Central memory CD4-positive, alpha-beta T cell (primary cell): ENCODE measurements at regions not wholly inside any gene's neighbourhood (a gene's known extent, or its start where the extent isn't known, plus 50 kb on each side); places are given as distances from the start of the nearest gene placed in this dataset.
"Not testable (repeated sequence)": the region's sequence is repeated elsewhere in the genome, so short reads cannot be mapped to it uniquely, and the experiment has no call there.

Experiments used
- DNase-seq: peaks from one replicate; pipeline ENCODE4 v3.0.0; 2022

DNA sequence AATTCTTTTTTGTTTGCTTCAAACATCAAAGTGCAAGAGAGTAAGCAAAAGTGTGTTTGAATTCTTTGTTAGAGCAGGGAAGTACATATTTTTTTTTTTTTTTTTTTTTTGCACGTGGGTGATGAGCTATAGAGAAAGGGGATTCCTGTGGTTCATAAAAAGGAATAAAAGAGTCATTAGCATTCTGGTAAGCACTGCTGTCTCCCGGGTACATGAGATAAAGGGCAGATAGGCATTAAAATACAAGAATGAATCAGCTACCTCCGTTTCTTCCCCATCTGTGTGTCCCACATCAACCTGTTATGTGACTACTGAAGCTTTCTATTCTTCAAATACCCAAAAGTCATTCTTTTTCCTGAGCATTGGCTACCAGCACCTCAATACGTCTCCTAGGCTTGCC lies 102.4 kb upstream of the SEMA3D start:
- no peak for DNase-seq

GRCh38 chr7:85287106-85287825 lies 100.4 kb upstream of the SEMA3D start:
- DNase-seq = no peak

DNA sequence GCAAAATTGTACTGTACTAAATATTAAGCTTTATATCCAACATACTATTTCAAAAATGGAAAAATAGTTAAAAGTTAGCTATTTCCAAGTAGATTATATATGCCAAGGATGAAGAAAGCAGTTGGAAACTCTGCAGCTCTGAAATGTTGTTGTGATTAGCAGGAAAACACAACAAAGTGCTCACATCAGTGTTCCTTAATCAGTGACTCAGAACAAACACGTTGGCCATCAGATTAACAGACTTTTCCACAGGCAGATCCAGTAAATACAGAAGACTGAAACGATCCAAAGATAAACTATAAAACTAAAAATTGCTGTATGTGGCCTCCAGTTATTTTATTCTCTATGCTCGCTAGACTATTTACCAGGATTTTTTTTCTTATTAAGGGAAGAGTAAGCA lies 99.6 kb upstream of the SEMA3D start:
- DNase-seq = no peak

GRCh38 chr7:85285527-85285926 lies 98.7 kb upstream of the SEMA3D start:
- DNase-seq = no peak

GRCh38 chr7:85275204-85275603 lies 88.3 kb upstream of the SEMA3D start:
- DNase-seq = no peak

DNA sequence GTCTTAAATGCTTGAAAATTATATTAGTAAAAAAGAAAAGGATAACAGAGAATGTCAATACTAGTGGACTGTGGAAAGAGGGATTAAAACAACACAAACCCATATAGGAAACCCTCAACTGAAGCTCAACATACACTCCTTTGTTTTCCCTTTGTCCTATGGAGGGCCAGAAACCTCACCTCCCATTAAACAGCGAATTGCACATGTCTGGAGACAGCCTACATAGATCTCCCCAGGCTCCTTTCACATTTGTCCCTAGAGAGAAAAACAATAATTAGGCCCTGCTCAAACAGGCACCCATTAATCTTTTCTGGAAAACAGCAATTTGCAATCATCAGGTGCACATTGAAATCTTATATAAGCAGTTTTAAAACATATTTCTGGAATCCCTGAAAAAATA lies 87.6 kb upstream of the SEMA3D start:
- no peak for DNase-seq

- DNase-seq = no peak
Observed at GRCh38 chr7:85262891-85263290, 76.0 kb upstream of the SEMA3D start.

- no peak for DNase-seq
Observed at GRCh38 chr7:85261336-85261735, 74.5 kb upstream of the SEMA3D start.

DNA sequence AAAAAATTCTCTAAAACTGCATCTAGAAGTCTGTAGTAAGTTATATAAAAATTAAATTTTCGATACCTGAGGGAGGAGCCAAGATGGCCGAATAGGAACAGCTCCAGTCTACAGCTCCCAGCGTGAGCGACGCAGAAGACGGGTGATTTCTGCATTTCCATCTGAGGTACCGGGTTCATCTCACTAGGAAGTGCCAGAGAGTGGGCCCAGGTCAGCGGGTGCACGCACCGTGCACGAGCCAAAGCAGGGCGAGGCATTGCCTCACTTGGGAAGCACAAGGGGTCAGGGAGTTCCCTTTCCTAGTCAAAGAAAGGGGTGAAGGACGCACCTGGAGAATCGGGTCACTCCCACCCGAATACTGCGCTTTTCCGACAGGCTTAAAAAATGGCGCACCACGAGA lies 62.9 kb upstream of the SEMA3D start:
- DNase-seq = not testable (repeated sequence)

GRCh38 chr7:85239109-85239508 lies 52.3 kb upstream of the SEMA3D start:
- DNase-seq = no peak

DNA sequence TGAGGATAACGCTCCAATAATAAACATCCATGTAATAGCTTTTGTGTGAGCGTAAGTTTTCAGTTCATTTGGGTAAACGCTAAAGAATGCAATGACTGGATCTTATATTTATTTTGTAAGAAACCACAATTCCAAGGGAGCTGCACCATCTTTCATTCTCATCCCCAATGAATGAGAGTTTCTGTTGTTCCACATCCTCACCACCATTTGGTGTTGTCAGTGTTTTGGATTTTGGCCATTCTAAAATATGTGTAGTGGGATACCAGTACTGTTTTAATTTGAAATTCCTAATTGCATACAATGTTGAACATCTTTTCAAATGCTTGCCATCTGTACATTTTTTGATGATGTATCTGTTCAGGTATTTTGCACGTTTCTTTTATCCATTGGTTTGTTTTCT lies 50.9 kb upstream of the SEMA3D start:
- DNase-seq = no peak
